ENCODE measurements at regions not wholly inside any gene's neighbourhood (a gene's known extent, or its start where the extent isn't known, plus 50 kb on each side); places are given as distances from the start of the nearest gene placed in this dataset.

DNA sequence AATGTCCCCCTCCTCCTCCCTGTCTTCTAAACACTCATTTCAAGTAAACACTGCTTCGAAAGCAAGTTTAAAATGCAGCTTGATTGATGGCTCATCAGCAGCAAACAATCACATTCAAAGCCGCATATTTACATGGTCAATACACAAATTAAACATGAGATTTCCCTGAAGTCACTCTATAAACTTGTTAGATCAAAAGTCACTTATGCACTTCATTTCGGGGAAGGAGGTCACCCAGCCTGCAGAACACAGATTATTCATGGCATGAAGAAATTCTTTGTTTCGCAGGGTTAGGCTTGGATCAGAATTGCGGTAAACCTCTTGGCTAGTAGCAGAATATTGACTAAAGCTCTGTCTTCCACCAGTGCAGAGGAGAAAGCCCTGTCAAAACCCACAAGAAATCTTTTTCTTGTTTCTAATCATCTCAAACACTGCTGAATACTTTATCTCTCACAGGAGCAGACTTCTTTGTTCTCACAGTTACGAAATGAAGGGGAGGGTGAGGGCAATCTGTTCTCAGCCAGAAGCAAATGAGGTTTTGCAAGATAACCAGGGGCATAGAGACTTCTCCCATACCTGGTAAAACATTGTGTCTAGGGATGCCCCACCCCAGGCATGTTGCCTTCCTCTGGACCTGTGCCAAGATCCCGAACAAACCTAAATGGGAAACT, 133.3 kb upstream of the CHL1 start:
- H3K36me3 ChIP-seq: no peaks in the 10 kb centered on the region
- intact Hi-C loops (cut with DNase I): no loop called here
- H3K4me3 ChIP-seq: no peak overlapping the region
- no peak overlapping the region for H3K27ac ChIP-seq (replicated peaks in 1 of 4)
- no peaks in the 10 kb centered on the region for H3K4me1 ChIP-seq
- 66% methylated on average over 7 of the region's 7 CpGs for WGBS
- H3K9me3 ChIP-seq: no peaks in the 10 kb centered on the region
- DNase-seq (ENCODE audit: extremely low spot score): no peak
- H3K27me3 ChIP-seq: peaks cover 0 to 5% (median 0%) of the 10 kb centered on the region in 4 donors
- TF ChIP-seq, protein P1, sequence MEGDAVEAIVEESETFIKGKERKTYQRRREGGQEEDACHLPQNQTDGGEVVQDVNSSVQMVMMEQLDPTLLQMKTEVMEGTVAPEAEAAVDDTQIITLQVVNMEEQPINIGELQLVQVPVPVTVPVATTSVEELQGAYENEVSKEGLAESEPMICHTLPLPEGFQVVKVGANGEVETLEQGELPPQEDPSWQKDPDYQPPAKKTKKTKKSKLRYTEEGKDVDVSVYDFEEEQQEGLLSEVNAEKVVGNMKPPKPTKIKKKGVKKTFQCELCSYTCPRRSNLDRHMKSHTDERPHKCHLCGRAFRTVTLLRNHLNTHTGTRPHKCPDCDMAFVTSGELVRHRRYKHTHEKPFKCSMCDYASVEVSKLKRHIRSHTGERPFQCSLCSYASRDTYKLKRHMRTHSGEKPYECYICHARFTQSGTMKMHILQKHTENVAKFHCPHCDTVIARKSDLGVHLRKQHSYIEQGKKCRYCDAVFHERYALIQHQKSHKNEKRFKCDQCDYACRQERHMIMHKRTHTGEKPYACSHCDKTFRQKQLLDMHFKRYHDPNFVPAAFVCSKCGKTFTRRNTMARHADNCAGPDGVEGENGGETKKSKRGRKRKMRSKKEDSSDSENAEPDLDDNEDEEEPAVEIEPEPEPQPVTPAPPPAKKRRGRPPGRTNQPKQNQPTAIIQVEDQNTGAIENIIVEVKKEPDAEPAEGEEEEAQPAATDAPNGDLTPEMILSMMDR (IDR thresholded peaks at IDR 0.05): no peak
- TF ChIP-seq POLR2A (IDR thresholded peaks at IDR 0.05; ENCODE audit: low read depth) (no peak), EP300 (IDR thresholded peaks at IDR 0.05) (no peak), POLR2AphosphoS5 (IDR thresholded peaks at IDR 0.05) (no peak)

DNA sequence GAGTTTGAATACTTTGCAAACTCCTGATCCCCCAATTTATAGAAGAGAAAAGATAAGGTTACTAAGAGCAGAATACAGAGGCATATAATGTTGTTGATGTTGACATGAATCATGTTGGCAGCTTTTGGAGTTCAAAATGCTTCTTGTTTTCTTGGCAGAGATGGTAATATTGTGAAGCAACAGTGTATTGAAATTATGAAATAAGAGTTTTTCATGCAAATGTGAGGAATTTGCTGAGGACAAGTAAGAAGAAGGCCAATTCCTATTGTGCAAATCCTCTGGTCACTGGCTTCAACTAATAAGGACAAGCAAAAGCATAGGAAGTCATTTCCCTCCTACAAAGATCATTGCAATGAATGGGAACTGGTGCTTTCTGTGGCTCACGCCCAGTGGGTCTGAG, 126.9 kb upstream of the CHL1 start:
- 75% methylated on average over 1 of the region's 1 CpG for WGBS

DNA sequence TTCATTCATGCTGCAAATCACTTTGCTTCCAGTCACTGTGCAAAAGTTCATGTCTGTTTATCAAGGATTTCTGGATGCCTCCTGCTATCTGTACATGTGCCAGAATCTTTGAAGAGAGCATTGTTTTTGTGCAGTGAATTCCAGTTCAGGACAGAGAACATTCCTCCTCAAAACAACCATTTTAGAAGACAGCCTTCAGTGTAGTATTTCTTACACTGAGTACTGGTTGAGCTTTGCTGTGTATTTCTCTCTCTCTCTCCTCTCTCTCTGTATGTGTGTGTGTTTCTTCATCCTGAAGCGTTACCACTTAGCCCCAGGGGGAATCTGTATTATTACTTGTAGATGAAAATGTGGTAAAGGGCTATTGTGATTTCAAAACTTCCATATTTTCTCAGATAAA, 123.8 kb upstream of the CHL1 start:
- Histone ChIP-seq H3K4me1 (peaks cover 0 to 23% (median 3%) of the 10 kb centered on the region in 4 donors), H3K9me3 (no peaks in the 10 kb centered on the region), H3K4me3 (no peak overlapping the region), H3K36me3 (no peaks in the 10 kb centered on the region), H3K27ac (replicated peaks in 1 of 4) (peak overlapping the region; percentile 16 to 73 (median 23)), H3K27me3 (no peaks in the 10 kb centered on the region)
- 33% methylated on average over 1 of the region's 1 CpG for WGBS
- TF ChIP-seq EP300 (IDR thresholded peaks at IDR 0.05) (no peak), POLR2A (IDR thresholded peaks at IDR 0.05; ENCODE audit: low read depth) (no peak), POLR2AphosphoS5 (IDR thresholded peaks at IDR 0.05) (no peak)
- TF ChIP-seq, protein P1 (IDR thresholded peaks at IDR 0.05): no peak
- intact Hi-C loops (cut with DNase I): no loop called here
- DNase-seq (ENCODE audit: extremely low spot score): no peak

More for the DNA sequence above, 126.9 kb upstream of the CHL1 start:
- TF ChIP-seq POLR2AphosphoS5 (IDR thresholded peaks at IDR 0.05) (peak in 1 of 2 donors; percentile 18), EP300 (IDR thresholded peaks at IDR 0.05) (no peak)
- Histone ChIP-seq H3K9me3 (no peaks in the 10 kb centered on the region), H3K4me1 (peaks cover 0 to 19% (median 3%) of the 10 kb centered on the region in 4 donors), H3K27me3 (no peaks in the 10 kb centered on the region), H3K4me3 (no peak overlapping the region), H3K36me3 (no peaks in the 10 kb centered on the region), H3K27ac (replicated peaks in 1 of 4) (peak overlapping the region in 1 of 4 donors; percentile 34)
- intact Hi-C loops (cut with DNase I): no loop called here
- no peak for DNase-seq (ENCODE audit: extremely low spot score)

DNA sequence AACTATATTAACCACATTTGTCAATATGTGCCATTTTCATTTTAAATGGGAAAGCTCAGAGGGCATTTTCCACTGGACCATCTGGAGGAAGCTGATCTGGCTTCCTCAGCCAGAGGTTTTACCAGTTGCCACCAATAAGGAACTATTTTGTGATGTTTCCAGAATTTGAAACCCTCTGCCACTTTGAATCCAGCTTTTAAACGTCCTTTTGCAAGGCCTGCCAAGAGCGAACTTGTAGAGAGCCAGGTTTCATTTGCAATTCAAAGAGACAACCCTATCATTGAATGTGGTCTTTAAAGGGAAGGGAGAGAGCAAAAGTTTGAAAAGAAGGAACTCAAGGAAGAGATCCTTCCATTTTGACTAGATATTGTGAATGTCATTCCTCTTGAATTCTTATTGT, 123.3 kb upstream of the CHL1 start:
- 26% methylated on average over 2 of the region's 2 CpGs for WGBS
- intact Hi-C loops (cut with DNase I): no loop called here
- no peak for DNase-seq (ENCODE audit: extremely low spot score)
- H3K4me1 ChIP-seq: peaks cover 0 to 23% (median 3%) of the 10 kb centered on the region in 4 donors
- H3K27me3 ChIP-seq: no peaks in the 10 kb centered on the region
- H3K9me3 ChIP-seq: no peaks in the 10 kb centered on the region
- peak overlapping the region; percentile 12 to 73 (median 23) for H3K27ac ChIP-seq (replicated peaks in 1 of 4)
- H3K4me3 ChIP-seq: no peak overlapping the region
- no peaks in the 10 kb centered on the region for H3K36me3 ChIP-seq
- TF ChIP-seq, protein P1 (IDR thresholded peaks at IDR 0.05): no peak
- no peak for TF ChIP-seq POLR2AphosphoS5 (IDR thresholded peaks at IDR 0.05)
- no peak for TF ChIP-seq EP300 (IDR thresholded peaks at IDR 0.05)
- TF ChIP-seq POLR2A (IDR thresholded peaks at IDR 0.05; ENCODE audit: low read depth): no peak

DNA sequence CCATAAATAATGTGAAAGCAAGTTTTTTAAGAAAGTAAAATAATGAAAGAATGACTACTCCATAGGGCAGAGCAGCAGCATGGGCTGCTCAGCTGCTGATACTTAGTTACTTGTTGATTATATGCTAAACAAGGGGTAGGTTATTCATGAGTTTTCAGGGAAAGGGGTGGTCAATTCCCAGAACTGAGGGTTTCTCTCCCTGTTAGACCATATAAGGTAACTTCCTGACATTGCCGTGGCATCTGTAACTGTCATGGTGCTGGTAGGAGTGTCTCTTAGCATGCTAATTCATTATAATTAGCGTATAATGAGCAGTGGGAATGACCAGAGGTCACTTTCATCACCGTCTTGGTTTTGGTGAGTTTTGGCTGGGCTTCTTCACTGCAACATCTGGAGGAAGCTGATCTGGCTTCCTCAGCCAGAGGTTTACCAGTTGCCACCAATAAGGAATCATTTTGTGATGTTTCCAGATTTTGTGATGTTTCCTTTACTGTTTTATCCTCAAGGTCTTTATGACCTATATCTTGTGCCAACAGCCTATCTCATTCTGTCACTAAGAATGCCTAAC, 121.8 kb upstream of the CHL1 start:
- Histone ChIP-seq H3K27me3 (no peaks in the 10 kb centered on the region), H3K4me3 (no peak overlapping the region), H3K4me1 (peaks cover 0 to 23% (median 3%) of the 10 kb centered on the region in 4 donors), H3K27ac (replicated peaks in 1 of 4) (peak overlapping the region in 3 of 4 donors; percentile 10 to 73 (median 47)), H3K36me3 (no peaks in the 10 kb centered on the region), H3K9me3 (no peaks in the 10 kb centered on the region)
- 72% methylated on average over 3 of the region's 3 CpGs for WGBS
- no peak for DNase-seq (ENCODE audit: extremely low spot score)
- TF ChIP-seq POLR2A (IDR thresholded peaks at IDR 0.05; ENCODE audit: low read depth) (no peak), POLR2AphosphoS5 (IDR thresholded peaks at IDR 0.05) (no peak), EP300 (IDR thresholded peaks at IDR 0.05) (no peak)
- TF ChIP-seq, protein P1 (IDR thresholded peaks at IDR 0.05): no peak
- intact Hi-C loops (cut with DNase I): no loop called here
